ENCODE measurements at regions not wholly inside any gene's neighbourhood (a gene's known extent, or its start where the extent isn't known, plus 50 kb on each side); places are given as distances from the start of the nearest gene placed in this dataset.

DNA sequence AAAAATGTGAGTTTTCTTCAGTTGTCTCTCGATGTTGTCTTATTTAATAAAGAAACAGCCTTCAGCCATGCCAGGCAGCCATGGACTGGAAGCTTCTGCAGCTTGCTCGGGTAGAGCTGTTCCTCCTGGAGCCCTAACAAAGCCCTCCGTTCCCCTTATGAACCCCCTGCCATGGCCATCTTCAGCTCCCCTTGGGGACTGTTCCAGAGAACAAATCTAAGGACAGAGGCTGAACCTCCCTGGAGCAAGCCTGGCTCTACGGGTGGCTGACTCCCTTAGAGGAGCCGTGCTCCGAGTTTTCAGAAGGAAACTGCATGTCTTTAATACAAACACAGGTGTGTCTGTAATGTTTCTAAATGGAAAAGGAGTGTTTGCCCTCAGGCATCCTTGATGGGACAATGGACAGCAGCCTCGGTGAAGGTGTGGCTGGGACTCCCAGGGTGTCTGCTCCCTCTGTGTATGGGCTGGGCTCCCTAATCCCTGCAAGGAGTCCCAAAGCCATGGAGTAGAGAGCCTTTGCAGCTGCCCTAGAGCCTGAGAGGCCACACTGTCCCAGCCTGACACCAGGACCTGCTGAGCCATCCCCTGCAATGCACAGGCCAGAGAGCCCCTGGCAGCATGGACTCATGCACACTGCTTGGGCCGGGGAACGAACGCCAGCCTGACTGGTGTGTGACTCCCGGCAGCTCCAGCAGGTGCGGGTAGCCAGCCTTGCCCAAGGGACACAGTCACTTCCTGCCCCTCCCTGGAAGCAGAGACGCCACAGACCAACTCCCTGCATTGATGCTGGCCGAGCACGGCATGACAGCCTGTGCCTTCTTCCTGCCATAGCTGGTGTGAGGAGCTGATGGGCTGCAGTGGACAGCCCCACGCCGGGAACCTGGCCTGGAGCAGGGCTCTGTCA lies 381.8 kb downstream of the TCERG1L start:
- no peak overlapping the region for H3K4me3 ChIP-seq
- Mint-ChIP-seq H3K9me3 (peaks cover 50% of the 10 kb centered on the region), H3K4me1 (peaks cover 7% of the 10 kb centered on the region), H3K27me3 (ENCODE audit: insufficient read depth, low read depth, poor library complexity) (no peaks in the 10 kb centered on the region), H3K36me3 (ENCODE audit: low read depth) (peaks cover 14% of the 10 kb centered on the region), H3K27ac (no peak overlapping the region), H3K4me3 (no peak overlapping the region)
- TF ChIP-seq EZH2 (IDR thresholded peaks at IDR 0.05; ENCODE audit: low read depth, unreplicated experiment), result no peak
- TF ChIP-seq, protein P1, sequence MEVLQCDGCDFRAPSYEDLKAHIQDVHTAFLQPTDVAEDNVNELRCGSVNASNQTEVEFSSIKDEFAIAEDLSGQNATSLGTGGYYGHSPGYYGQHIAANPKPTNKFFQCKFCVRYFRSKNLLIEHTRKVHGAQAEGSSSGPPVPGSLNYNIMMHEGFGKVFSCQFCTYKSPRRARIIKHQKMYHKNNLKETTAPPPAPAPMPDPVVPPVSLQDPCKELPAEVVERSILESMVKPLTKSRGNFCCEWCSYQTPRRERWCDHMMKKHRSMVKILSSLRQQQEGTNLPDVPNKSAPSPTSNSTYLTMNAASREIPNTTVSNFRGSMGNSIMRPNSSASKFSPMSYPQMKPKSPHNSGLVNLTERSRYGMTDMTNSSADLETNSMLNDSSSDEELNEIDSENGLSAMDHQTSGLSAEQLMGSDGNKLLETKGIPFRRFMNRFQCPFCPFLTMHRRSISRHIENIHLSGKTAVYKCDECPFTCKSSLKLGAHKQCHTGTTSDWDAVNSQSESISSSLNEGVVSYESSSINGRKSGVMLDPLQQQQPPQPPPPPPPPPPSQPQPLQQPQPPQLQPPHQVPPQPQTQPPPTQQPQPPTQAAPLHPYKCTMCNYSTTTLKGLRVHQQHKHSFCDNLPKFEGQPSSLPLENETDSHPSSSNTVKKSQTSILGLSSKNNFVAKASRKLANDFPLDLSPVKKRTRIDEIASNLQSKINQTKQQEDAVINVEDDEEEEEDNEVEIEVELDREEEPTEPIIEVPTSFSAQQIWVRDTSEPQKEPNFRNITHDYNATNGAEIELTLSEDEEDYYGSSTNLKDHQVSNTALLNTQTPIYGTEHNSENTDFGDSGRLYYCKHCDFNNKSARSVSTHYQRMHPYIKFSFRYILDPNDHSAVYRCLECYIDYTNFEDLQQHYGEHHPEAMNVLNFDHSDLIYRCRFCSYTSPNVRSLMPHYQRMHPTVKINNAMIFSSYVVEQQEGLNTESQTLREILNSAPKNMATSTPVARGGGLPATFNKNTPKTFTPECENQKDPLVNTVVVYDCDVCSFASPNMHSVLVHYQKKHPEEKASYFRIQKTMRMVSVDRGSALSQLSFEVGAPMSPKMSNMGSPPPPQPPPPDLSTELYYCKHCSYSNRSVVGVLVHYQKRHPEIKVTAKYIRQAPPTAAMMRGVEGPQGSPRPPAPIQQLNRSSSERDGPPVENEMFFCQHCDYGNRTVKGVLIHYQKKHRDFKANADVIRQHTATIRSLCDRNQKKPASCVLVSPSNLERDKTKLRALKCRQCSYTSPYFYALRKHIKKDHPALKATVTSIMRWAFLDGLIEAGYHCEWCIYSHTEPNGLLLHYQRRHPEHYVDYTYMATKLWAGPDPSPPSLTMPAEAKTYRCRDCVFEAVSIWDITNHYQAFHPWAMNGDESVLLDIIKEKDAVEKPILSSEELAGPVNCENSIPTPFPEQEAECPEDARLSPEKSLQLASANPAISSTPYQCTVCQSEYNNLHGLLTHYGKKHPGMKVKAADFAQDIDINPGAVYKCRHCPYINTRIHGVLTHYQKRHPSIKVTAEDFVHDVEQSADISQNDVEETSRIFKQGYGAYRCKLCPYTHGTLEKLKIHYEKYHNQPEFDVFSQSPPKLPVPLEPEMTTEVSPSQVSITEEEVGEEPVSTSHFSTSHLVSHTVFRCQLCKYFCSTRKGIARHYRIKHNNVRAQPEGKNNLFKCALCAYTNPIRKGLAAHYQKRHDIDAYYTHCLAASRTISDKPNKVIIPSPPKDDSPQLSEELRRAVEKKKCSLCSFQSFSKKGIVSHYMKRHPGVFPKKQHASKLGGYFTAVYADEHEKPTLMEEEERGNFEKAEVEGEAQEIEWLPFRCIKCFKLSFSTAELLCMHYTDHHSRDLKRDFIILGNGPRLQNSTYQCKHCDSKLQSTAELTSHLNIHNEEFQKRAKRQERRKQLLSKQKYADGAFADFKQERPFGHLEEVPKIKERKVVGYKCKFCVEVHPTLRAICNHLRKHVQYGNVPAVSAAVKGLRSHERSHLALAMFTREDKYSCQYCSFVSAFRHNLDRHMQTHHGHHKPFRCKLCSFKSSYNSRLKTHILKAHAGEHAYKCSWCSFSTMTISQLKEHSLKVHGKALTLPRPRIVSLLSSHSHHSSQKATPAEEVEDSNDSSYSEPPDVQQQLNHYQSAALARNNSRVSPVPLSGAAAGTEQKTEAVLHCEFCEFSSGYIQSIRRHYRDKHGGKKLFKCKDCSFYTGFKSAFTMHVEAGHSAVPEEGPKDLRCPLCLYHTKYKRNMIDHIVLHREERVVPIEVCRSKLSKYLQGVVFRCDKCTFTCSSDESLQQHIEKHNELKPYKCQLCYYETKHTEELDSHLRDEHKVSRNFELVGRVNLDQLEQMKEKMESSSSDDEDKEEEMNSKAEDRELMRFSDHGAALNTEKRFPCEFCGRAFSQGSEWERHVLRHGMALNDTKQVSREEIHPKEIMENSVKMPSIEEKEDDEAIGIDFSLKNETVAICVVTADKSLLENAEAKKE (CRISPR knock-in tag; IDR thresholded peaks at IDR 0.05), result no peak
- TF ChIP-seq, protein P2, sequence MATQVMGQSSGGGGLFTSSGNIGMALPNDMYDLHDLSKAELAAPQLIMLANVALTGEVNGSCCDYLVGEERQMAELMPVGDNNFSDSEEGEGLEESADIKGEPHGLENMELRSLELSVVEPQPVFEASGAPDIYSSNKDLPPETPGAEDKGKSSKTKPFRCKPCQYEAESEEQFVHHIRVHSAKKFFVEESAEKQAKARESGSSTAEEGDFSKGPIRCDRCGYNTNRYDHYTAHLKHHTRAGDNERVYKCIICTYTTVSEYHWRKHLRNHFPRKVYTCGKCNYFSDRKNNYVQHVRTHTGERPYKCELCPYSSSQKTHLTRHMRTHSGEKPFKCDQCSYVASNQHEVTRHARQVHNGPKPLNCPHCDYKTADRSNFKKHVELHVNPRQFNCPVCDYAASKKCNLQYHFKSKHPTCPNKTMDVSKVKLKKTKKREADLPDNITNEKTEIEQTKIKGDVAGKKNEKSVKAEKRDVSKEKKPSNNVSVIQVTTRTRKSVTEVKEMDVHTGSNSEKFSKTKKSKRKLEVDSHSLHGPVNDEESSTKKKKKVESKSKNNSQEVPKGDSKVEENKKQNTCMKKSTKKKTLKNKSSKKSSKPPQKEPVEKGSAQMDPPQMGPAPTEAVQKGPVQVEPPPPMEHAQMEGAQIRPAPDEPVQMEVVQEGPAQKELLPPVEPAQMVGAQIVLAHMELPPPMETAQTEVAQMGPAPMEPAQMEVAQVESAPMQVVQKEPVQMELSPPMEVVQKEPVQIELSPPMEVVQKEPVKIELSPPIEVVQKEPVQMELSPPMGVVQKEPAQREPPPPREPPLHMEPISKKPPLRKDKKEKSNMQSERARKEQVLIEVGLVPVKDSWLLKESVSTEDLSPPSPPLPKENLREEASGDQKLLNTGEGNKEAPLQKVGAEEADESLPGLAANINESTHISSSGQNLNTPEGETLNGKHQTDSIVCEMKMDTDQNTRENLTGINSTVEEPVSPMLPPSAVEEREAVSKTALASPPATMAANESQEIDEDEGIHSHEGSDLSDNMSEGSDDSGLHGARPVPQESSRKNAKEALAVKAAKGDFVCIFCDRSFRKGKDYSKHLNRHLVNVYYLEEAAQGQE (IDR thresholded peaks at IDR 0.05; ENCODE audit: unreplicated experiment), result no peak
- TF ChIP-seq ZNF114 (CRISPR knock-in tag; IDR thresholded peaks at IDR 0.05), result no peak
- no peak; the same call in 2 of the 3 replicates for ATAC-seq
- no peaks in the 10 kb centered on the region for H4K20me1 ChIP-seq (replicated peaks; ENCODE audit: insufficient read depth)
- H3K4me2 ChIP-seq, result no peak overlapping the region
- H3K9me2 ChIP-seq (ENCODE audit: insufficient read depth), result 0 out of 2 replicates have a peak, but pooled peaks cover 4% of the 10 kb centered on the region
- H2AFZ ChIP-seq, result no peak overlapping the region
- H3K36me3 ChIP-seq (ENCODE audit: insufficient read depth), result no peaks in the 10 kb centered on the region
- no peaks in the 10 kb centered on the region for H3K79me2 ChIP-seq (replicated peaks; ENCODE audit: insufficient read depth)
- peaks cover under 1% of the 10 kb centered on the region; the same call in 1 of the 2 replicates for H3K4me1 ChIP-seq (ENCODE audit: insufficient read depth)
- H3K27me3 ChIP-seq (ENCODE audit: insufficient read depth), result no peaks in the 10 kb centered on the region
- no peak overlapping the region for H3K27ac ChIP-seq (ENCODE audit: low read depth)
- DNase-seq (ENCODE audit: low spot score), result no peak
- no peaks in the 10 kb centered on the region for H3F3A ChIP-seq (replicated peaks; ENCODE audit: low read depth)

Measured in GM23338 (cell line).